ENCODE measurements at regions not wholly inside any gene's neighbourhood (a gene's known extent, or its start where the extent isn't known, plus 50 kb on each side); places are given as distances from the start of the nearest gene placed in this dataset.

GRCh38 chr7:13737563-13737962 lies 251.9 kb downstream of the ETV1 start:
- TF ChIP-seq POLR2AphosphoS5 (IDR thresholded peaks at IDR 0.05; ENCODE audit: low read depth) (no peak), CTCF (IDR thresholded peaks at IDR 0.05; ENCODE audit: insufficient read depth, low read length) (no peak), REST (IDR thresholded peaks at IDR 0.05; ENCODE audit: insufficient replicate concordance, low read depth) (no peak)
